T-helper 2 cell (primary cell): ENCODE measurements at regions not wholly inside any gene's neighbourhood (a gene's known extent, or its start where the extent isn't known, plus 50 kb on each side); places are given as distances from the start of the nearest gene placed in this dataset.

ENCODE experiments used
- DNase-seq, 5 experiments: peaks; one replicate each; pipeline versions ENCODE4 v3.0.0 to v3.0.0-alpha.2; 2012 to 2022

DNA sequence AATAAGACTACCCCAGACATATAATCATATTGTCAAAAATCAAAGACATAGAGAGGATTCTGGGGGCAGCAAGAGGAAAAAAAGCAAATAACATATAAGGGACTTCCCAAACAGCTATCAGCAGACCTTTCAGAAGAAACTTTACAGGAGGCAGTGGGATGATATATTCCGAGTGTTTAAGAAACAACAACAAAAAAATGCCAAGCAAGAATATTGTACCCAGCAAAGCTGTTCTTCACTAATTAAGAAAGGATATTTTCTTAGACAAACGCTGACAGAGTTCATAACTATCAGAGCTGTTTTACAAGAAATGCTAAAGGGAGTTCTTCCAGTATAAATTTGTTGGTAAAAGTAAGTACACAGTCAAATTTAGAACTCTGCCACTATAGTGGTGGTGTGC is 243.3 kb upstream of the AFDN start:
- DNase-seq, result no peak

DNA sequence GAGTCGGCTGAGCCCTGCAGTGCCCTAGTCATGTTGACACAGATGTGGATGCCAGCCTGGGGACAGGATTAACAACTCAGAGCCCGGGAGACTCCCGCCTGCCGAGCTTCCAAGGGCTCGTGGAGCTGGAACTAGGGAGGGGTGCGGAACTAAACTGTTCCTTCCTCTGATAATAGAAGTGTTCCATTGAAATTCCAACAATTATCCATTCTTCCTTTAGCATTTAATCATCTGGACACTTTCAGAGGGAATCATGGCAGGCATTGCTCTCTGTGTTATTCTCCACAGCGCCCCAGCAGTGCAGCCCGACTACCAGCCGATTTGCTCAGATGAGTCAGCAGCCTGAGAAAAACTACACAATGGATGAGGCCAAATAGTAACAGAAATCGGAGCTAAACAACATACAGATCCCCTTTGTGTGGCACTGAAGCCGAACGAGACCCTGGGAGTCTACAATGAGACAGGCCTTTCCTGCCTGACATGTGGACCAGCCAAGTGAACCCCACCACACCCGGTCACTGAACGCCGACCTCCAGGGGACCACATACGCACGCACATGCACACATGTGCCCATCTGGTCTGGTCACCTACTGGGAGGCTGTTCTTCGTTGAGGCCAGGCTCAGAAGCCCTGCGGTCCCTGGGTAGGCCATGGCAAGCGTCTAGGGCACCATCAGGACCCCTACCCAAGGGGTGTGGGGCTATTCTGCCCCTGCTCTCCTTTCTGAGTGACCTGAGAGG is 238.4 kb upstream of the AFDN start:
- no peak for DNase-seq

DNA sequence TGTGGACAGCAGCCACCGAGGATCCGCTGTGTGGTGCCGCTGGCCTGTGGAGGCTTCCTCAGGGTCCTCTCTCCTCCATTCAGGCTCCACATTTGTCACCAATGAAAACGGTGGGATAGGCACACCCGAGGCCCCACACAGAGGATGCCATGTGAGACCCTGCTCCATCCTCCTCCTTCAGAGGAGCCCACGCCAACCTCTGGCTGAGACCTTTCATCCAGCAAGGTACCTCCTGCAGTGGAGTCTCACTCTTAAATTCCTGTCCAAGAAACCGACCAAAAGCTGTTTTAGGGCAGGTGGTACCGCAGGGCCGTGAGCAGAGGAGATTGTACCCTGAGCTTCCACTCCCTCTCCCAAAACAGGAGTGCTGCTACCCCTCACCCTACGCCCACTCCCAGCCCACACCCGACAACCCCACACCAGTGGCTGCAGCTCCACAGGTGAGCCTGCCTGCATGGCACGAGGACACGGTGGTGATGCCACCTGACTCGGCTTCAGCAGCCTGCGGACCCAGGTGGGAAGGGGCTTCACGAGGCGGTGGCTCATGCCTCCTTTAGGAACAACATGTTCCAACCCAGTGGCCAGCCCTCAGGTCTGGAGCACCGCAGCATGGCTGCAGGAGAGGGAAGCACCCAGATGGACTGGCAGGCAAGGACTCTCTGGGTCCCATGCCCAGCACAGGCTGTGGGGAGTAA is 237.6 kb upstream of the AFDN start:
- no peak for DNase-seq

DNA sequence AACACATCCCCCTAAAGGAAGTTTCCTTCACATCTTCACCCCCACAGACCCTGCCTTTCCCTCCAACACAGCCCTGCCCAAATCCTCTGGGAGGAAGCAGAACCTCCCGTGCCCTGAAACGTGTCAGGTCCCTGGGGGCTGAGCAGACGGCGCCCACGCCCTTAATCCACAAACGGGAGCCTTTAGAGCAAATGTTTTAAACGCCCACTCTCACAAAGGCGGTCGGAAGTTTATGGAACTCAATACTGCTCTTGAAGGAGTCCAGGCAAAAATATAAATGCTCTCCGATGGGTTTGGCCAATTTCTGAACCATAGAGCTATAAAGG is 237.1 kb upstream of the AFDN start:
- DNase-seq, result no peak

DNA sequence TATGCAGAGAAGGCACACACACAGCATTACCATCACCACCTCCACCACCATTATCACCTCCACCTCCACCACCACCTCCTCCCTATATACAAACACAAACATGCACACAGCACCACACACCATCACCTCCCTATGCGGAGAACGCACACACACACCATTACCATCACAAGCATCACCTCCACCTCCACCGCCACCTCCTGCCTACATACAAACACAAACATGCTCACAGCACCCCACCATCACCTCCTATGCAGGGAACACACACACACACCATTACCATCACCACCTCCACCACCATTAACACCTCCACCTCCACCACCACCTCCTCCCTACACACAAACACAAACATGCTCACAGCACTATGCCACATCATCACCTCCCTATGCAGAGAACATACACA is 236.5 kb upstream of the AFDN start:
- no peak for DNase-seq
